ENCODE measurements at regions not wholly inside any gene's neighbourhood (a gene's known extent, or its start where the extent isn't known, plus 50 kb on each side); places are given as distances from the start of the nearest gene placed in this dataset.

- TF ChIP-seq ZFP3 (CRISPR knock-in tag; IDR thresholded peaks at IDR 0.05) = no peak
- TF ChIP-seq CREB5 (CRISPR knock-in tag; IDR thresholded peaks at IDR 0.05; ENCODE audit: low read depth) = no peak
- no peak for TF ChIP-seq CSRNP3 (CRISPR knock-in tag; IDR thresholded peaks at IDR 0.05)
- TF ChIP-seq TCF4 (CRISPR knock-in tag; IDR thresholded peaks at IDR 0.05; ENCODE audit: borderline replicate concordance) = no peak
- TF ChIP-seq SNAI2 (CRISPR knock-in tag; IDR thresholded peaks at IDR 0.05) = no peak
- no peak for TF ChIP-seq PATZ1 (CRISPR knock-in tag; IDR thresholded peaks at IDR 0.05; ENCODE audit: borderline replicate concordance)
- TF ChIP-seq ZNF8 (CRISPR knock-in tag; IDR thresholded peaks at IDR 0.05) = no peak
- no peak for TF ChIP-seq PPARA (CRISPR knock-in tag; IDR thresholded peaks at IDR 0.05; ENCODE audit: borderline replicate concordance)
- TF ChIP-seq OSR1 (CRISPR knock-in tag; IDR thresholded peaks at IDR 0.05) = no peak
- no peak for TF ChIP-seq TSHZ2 (CRISPR knock-in tag; IDR thresholded peaks at IDR 0.05)
- no peak for TF ChIP-seq GLIS3 (CRISPR knock-in tag; IDR thresholded peaks at IDR 0.05)
- TF ChIP-seq ZC3H10 (CRISPR knock-in tag; IDR thresholded peaks at IDR 0.05) = no peak
- TF ChIP-seq ZNF70 (CRISPR knock-in tag; IDR thresholded peaks at IDR 0.05) = no peak
- no peak for TF ChIP-seq RARB (CRISPR knock-in tag; IDR thresholded peaks at IDR 0.05)
- no peak for TF ChIP-seq ISL1 (CRISPR knock-in tag; IDR thresholded peaks at IDR 0.05)
- TF ChIP-seq ESRRG (CRISPR knock-in tag; IDR thresholded peaks at IDR 0.05) = no peak
- no peak for TF ChIP-seq ZFP30 (CRISPR knock-in tag; IDR thresholded peaks at IDR 0.05)
- TF ChIP-seq ZNF565 (CRISPR knock-in tag; conservative IDR thresholded peaks at IDR 0.05; ENCODE audit: low read depth) = no peak
- TF ChIP-seq POU6F1 (CRISPR knock-in tag; IDR thresholded peaks at IDR 0.05; ENCODE audit: borderline replicate concordance, low read depth) = no peak
- TF ChIP-seq ARNTL (CRISPR knock-in tag; IDR thresholded peaks at IDR 0.05; ENCODE audit: borderline replicate concordance, low read depth) = no peak
- ATAC-seq = no peak
Observed at GRCh38 chr20:4567170-4567569, 119.1 kb upstream of the PRNP start.

- TF ChIP-seq POU6F1 (CRISPR knock-in tag; IDR thresholded peaks at IDR 0.05; ENCODE audit: borderline replicate concordance, low read depth) = no peak
- ATAC-seq = peak; percentile 85
Observed at GRCh38 chr20:4563534-4563933, 122.7 kb upstream of the PRNP start.

- TF ChIP-seq TSHZ2 (CRISPR knock-in tag; IDR thresholded peaks at IDR 0.05) (no peak), OSR1 (CRISPR knock-in tag; IDR thresholded peaks at IDR 0.05) (no peak), ISL1 (CRISPR knock-in tag; IDR thresholded peaks at IDR 0.05) (no peak), CSDC2 (CRISPR knock-in tag; IDR thresholded peaks at IDR 0.05) (no peak)
- ATAC-seq = no peak
Observed at GRCh38 chr20:4563031-4563430, 123.2 kb upstream of the PRNP start.
